Peyer's patch (tissue), 4 donors: ENCODE measurements at regions not wholly inside any gene's neighbourhood (a gene's known extent, or its start where the extent isn't known, plus 50 kb on each side); places are given as distances from the start of the nearest gene placed in this dataset.

Experiments
- POLR2A ChIP-seq, 2 donors: fragments of 450-650 bp; IDR thresholded peaks; one replicate each; pipeline ENCODE4 v1.5.1; 2017; ENCODE audit warnings: antibody characterized with exemption in 2 of 2, mild to moderate bottlenecking in 2 of 2, moderate library complexity in 2 of 2
- TF ChIP-seq, protein P1 (sequence below), 6 experiments: fragments of 450-650 bp in 4 of 6; fragments of 200-600 bp in 2 of 6; sonication (generic) in 1 of 6; IDR thresholded peaks; one replicate each; pipeline ENCODE4 v1.5.1; 2017 to 2019; ENCODE audit warnings: antibody characterized with exemption in 6 of 6, mild to moderate bottlenecking in 3 of 6, moderate library complexity in 1 of 6

DNA sequence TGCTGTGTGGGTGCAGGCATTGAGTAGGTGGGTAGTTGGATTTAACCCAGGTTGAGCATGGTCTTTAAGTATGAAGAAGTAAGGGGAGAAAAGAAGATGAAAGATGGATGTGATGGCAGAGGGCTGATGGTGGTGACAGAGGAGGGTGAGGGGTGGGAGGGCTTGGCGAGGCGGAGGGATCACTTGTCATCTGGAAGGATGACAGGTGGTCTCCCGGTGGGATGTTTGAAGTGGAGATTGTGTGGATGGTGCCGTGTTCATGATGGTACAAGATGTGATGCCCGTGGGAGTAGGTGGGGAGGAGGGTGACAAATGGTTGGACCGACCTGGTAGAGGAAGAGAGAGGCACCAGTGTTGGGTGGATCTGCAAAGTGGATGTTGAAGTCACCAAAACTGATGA, 208.8 kb downstream of the RPLP1 start:
- TF ChIP-seq, protein P1, sequence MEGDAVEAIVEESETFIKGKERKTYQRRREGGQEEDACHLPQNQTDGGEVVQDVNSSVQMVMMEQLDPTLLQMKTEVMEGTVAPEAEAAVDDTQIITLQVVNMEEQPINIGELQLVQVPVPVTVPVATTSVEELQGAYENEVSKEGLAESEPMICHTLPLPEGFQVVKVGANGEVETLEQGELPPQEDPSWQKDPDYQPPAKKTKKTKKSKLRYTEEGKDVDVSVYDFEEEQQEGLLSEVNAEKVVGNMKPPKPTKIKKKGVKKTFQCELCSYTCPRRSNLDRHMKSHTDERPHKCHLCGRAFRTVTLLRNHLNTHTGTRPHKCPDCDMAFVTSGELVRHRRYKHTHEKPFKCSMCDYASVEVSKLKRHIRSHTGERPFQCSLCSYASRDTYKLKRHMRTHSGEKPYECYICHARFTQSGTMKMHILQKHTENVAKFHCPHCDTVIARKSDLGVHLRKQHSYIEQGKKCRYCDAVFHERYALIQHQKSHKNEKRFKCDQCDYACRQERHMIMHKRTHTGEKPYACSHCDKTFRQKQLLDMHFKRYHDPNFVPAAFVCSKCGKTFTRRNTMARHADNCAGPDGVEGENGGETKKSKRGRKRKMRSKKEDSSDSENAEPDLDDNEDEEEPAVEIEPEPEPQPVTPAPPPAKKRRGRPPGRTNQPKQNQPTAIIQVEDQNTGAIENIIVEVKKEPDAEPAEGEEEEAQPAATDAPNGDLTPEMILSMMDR (IDR thresholded peaks at IDR 0.05) = no peak
- no peak for TF ChIP-seq POLR2A (IDR thresholded peaks at IDR 0.05)
